DLD1 (cell line): ENCODE measurements at regions not wholly inside any gene's neighbourhood (a gene's known extent, or its start where the extent isn't known, plus 50 kb on each side); places are given as distances from the start of the nearest gene placed in this dataset.

Experiments used
- in situ Hi-C: cut with HindIII; loops from 2 replicates; pipeline ENCODE4 v1.10.0; 2017; ENCODE audit warnings: low sequenced_read_pairs

- in situ Hi-C loops: no loop called here
Observed at GRCh38 chr3:105166893-105167292, 199.8 kb upstream of the ALCAM start.

DNA sequence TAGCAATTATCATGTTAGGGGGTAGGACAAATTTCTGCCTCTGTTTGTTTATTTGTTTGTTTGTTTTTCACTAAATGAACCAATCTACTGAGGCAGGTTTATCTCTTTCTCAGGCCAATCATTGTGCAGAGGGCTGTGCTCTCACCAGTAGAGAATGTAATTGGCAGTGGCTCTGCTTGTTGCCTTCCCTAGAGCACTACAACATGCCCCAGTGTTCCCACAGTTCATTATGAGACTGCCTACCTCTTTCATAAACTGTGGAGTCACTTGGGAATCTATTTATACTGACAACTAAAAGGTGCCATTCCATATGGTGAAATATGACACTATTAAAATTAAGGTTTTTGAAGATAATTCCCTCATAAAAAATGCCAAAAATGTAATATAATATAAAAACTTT, 196.3 kb upstream of the ALCAM start:
- in situ Hi-C loops: no loop called here

DNA sequence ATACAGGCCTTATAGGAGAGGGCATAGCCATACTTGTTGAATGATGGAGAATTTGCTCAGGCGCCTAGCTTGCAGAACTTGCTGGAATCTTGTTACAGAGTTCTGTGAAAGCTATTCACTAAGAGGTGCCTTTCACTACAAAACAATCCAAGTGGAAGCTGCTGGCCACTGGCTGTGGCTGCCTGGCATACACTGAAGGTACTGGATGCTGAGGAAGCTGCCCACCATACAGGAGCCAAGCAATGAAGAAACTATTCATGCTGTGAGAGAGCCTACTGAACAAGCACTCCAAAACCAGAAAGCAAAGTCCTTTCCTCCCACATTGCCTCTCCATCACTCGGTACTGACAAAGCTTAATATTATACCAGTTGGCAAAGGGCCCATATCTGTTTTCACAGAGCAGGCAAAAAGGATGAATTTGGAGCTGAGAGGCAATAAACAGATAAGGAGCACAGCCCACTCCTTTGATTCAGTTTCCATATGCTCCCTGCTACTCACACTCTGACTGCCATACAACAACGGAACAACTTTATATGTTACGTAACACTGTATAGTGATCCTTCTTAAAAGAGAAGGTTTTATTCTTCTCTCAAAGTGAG, 192.6 kb upstream of the ALCAM start:
- in situ Hi-C loops: no loop called here

DNA sequence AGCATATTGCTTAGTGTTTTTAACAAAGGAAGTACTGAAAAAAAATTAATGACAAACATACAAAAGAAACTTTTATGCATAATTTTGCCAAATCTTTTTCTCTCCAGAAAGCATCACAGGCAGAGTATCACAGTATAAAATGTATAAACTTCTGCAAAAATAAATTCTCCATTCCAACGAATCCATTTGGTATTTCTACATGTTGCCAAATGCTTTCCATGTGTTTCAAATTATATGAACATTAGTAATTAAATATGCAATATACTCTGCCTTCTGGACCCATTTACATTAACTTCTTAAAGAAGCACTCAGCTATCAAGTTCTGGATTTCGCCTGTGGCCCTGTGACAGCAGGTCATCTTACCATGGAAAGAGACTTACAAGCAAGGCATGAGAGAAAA, 189.1 kb upstream of the ALCAM start:
- in situ Hi-C loops: no loop called here

GRCh38 chr3:105187344-105187743, 179.4 kb upstream of the ALCAM start:
- in situ Hi-C loops: no loop called here

GRCh38 chr3:105195260-105195659, 171.4 kb upstream of the ALCAM start:
- in situ Hi-C loops: no loop called here

DNA sequence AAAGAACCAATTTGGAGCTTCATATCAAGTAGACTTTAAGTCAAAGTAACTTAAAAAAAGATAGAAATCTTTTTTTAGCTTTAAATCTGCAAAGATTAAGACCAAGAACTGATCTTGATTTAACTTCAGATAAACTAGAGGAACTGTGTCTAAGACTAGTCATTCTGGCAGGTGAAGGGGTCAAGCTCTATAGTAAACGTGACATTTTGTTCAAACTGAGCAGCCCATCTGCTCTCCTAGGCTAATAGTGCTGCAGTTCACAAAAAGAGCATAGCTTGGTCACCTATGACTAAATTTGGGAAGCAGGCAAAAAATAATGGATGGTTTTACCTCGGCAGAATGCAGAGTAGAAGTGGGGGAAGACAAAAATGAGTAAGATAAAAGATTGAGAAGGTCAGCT, 168.8 kb upstream of the ALCAM start:
- in situ Hi-C loops: no loop called here

- in situ Hi-C loops: no loop called here
Observed at GRCh38 chr3:105199217-105199616, 167.5 kb upstream of the ALCAM start.

DNA sequence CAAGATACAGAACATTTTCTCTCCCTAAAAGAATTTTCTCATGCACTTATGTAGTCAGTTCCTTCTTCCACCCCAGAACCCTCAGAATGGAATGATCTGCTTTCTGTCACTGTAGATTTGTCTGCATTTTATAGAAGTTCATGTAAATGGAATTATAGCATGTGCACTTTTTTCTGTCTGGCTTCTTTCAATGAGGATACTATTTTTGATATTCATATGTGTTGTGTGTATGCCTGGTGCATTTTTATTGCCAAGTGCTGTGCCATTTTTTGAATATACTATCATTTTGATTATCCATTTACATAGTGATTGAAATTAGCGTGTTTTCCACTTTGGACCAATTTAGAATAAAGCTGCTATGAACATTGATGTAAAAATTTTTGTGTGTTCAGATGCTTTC, 156.6 kb upstream of the ALCAM start:
- in situ Hi-C loops: no loop called here

DNA sequence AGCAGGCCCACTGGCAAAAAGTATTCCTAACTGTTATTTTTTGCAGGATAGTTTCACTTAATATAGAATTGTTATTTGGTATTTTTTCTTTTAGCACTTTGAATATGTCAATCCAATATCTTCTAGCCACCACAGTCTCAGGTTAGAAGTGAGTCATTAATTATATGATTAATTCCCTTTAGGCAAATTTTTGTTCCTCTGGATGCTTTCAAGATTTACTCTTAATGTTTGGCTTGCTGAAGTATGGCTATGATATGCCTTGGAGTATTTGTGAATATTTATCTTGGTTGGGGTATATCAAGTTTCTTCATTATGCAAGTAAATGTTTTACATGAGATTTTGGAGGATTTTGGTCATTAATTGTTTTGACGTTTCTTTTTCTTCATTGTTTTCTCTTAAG, 152.1 kb upstream of the ALCAM start:
- in situ Hi-C loops: no loop called here

GRCh38 chr3:105222568-105223093, 144.1 kb upstream of the ALCAM start:
- in situ Hi-C loops: no loop called here

DNA sequence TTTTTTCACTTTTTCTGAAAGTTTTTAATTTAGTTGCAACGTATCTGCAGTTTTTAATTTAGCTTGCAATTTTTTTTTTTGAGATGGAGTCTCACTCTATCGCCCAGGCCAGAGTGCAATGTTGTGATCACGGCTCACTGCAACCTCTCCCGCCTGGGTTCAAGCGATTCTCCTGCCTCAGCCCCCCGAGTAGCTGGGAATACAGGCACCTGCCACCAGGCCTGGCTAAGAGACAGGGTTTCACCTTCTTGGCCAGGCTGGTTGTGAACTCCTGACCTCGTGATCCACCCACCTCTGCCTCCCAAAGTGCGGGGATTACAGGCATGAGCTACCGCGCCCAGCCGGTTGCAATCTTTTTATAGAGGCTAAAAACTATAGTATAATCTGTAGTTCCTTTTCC, 142.9 kb upstream of the ALCAM start:
- in situ Hi-C loops: no loop called here

GRCh38 chr3:105228696-105229095, 138.0 kb upstream of the ALCAM start:
- in situ Hi-C loops: no loop called here

DNA sequence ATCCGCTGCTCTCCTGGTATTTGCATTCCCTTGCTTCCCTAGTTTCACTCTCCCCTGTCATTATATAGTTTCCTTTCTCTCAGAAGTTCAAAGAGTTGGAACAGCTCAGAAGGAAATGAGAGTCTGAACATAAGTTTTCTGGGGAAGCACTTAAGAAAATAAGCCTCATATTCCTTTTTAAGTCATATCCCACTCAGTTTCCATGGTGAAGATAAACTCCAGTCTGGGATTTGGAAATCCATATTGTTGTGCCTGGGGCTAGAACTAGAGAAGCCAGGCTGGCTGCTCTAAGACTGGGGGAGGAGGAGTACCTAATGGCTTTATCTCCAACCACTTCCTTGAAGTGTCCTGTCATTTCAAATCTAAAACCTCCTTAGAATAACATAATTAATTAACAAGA, 134.2 kb upstream of the ALCAM start:
- in situ Hi-C loops: no loop called here

GRCh38 chr3:105233010-105233409, 133.7 kb upstream of the ALCAM start:
- in situ Hi-C loops: no loop called here

GRCh38 chr3:105235221-105235620, 131.5 kb upstream of the ALCAM start:
- in situ Hi-C loops: no loop called here

DNA sequence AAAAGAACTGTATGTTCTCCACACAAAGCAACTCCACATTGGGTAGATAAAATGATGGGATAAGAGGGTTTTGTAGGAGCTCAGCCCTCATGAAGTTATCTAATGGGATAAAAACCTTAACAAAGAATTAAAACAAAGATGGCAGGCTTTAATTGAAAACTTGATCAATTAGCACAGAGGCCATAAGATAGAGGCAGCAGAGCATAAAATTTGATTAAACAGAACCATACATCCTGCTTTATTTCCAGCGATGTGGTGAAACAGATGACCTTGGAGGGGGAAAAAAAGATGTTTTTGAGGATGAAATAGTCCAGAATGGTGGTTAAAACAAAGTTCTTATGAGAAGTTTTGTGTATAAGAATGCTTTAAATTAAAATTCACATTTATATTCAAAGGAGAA, 130.9 kb upstream of the ALCAM start:
- in situ Hi-C loops: no loop called here

DNA sequence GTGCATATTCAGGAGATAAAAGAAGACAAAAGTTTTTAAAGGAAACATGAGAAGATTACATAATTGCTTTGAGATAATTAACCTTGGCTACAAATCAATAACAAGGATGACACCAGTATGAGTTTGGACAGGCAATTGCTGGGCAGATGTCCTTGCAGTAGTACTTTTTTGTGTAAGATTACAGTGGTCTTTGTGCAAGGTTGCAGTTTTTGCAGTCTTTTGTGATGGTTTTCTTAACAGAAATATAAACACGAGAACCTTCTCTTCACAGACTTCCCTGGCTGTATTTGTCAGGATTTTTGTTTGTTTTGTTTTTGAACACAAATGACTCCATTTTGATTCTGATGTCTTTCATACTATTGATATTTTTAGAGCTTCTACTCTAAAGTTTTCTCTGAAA, 128.3 kb upstream of the ALCAM start:
- in situ Hi-C loops: no loop called here

- in situ Hi-C loops: no loop called here
Observed at GRCh38 chr3:105243076-105243475, 123.6 kb upstream of the ALCAM start.

DNA sequence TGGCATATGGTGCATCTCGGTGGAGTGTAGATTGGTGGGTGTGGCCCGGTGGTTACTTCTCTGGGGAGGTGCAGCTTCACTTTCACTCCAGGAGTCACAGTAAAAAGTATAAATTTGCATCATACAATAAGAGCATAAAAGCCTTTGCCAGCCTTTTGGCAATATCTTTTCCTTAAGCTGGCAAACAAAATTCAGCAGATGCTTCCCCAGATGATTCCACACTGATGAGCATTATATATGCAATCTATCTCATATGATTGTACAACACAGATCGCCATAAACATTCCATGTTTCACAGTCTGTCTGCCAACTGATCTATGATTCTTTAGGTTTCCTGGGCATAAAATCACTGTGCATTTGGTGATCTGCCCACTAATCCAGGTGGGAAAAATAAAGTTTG, 120.2 kb upstream of the ALCAM start:
- in situ Hi-C loops: no loop called here

DNA sequence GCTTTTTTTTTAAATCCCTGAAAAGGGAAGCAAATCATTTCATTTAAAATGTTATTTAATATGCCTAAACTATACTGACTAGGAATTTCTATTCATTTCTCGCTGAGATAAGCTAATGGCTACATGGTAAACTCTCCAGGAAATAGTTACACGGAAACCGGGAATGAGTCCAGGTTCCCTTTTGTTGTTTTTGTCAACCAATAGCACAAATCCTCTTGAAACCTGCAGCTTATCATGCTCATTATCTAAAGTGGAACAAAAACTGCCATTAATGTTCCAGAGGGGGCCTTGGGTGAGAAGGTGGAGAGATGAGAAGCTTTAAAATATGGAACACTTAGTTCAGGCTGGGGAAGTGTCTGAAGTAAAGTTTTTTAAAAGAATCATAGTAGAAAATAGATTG, 113.5 kb upstream of the ALCAM start:
- in situ Hi-C loops: no loop called here

DNA sequence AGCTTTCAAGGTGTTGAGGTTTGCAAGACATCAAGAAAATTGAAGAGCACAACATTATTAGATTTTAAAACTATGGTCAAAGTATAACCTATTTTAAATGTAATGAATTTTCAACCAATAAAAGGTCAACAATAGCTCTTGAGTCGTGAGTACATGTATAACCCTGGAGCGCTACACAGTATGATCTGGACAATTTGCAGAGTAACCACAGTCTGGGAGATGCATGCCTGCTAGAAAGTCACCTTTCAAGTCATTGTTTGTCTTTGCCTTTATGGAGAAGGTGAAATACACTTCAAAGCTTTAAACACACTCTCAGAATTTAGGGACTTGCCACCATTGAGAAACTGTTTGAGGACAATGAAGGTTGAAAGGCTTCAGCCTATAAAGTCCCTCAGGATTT, 112.6 kb upstream of the ALCAM start:
- in situ Hi-C loops: no loop called here

GRCh38 chr3:105255350-105255749, 111.4 kb upstream of the ALCAM start:
- in situ Hi-C loops: no loop called here
